MCF 10A (cell line): ENCODE measurements at regions not wholly inside any gene's neighbourhood (a gene's known extent, or its start where the extent isn't known, plus 50 kb on each side); places are given as distances from the start of the nearest gene placed in this dataset.
"Not testable (repeated sequence)": the region's sequence is repeated elsewhere in the genome, so short reads cannot be mapped to it uniquely, and the experiment has no call there.

Experiments used
- BruUV-seq: library from RNA; stranded (reverse); fragments of 400-500 nt; replicated peaks from 2 replicates; lab custom pipeline; 2021; lab: Mats Ljungman, UMichigan
- CTCF ChIA-PET: fragments of 300-600 bp; sonication (Branson Sonifier 250); formaldehyde crosslinking; extraction: SDS; loops from one replicate; lab custom pipeline; 2021; ENCODE audit warnings: antibody characterized with exemption, inconsistent platforms; lab: Yijun Ruan, JAX
- POLR2A ChIA-PET: fragments of 300-600, 350-650 bp; sonication (Branson Sonifier 250); formaldehyde crosslinking; extraction: SDS; loops from one replicate; lab custom pipeline; 2020; ENCODE audit warnings: antibody characterized with exemption, inconsistent platforms; lab: Yijun Ruan, JAX
- DNase-seq: peaks from one replicate; pipeline ENCODE4 v3.0.0-alpha.2; 2018; ENCODE audit not compliant: unreplicated experiment
- H3K27ac Mint-ChIP-seq: one replicate; pipeline ENCODE4 v1.8.0; 2022; ENCODE audit warnings: mild to moderate bottlenecking, low read depth, mixed read lengths; ENCODE audit not compliant: unreplicated experiment
- H3K27me3 Mint-ChIP-seq: one replicate; pipeline ENCODE4 v1.8.0; 2022; ENCODE audit warnings: mixed read lengths; ENCODE audit not compliant: insufficient read depth, unreplicated experiment
- H3K36me3 Mint-ChIP-seq: one replicate; pipeline ENCODE4 v1.8.0; 2022; ENCODE audit warnings: mild to moderate bottlenecking, moderate library complexity, mixed read lengths; ENCODE audit not compliant: insufficient read depth, unreplicated experiment
- H3K4me1 Mint-ChIP-seq: one replicate; pipeline ENCODE4 v1.8.0; 2022; ENCODE audit warnings: mixed read lengths; ENCODE audit not compliant: insufficient read depth, unreplicated experiment
- H3K4me3 Mint-ChIP-seq: one replicate; pipeline ENCODE4 v1.8.0; 2022; ENCODE audit warnings: mild to moderate bottlenecking, moderate library complexity, mixed read lengths; ENCODE audit not compliant: unreplicated experiment
- H3K9me3 Mint-ChIP-seq: one replicate; pipeline ENCODE4 v1.8.0; 2022; ENCODE audit warnings: mixed read lengths; ENCODE audit not compliant: unreplicated experiment
- intact Hi-C: fragments of 100-400 bp; cut with micrococcal nuclease; formaldehyde crosslinking; loops from 2 replicates; pipeline ENCODE4 v1.14.1; 2022
- TF ChIP-seq, protein P1 (sequence below): fragments of 200-600 bp; IDR thresholded peaks from one replicate; pipeline ENCODE4 v1.8.0; 2022; ENCODE audit warnings: antibody characterized with exemption, mild to moderate bottlenecking; ENCODE audit not compliant: unreplicated experiment

DNA sequence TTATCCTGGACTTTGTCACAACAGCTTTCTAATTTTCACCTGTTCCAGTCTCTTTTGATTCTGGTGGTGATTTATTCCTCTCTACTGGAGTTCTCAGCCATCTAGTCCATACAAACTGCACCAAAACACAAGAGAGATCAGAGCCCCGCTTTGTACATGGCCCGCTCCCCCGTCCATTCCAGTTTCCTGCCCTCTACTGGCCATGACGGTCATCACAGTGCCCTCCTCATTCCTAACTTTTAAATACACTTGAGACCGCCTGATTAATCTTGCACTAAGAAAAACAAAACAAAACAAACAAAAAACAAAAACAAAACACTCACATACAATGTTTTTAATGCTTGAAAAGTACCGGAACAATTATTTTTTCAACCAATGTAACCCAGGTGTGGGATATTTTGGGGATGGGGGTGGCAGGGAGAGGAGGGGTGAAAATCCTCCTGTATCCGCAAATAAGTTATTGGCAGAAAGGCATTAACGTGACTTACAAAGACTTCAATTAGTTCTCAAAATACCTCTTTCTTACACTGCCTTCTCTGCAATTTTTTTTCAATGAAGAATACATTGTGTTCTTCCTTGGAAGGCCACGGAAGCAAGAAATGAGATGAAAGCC, 84.8 kb upstream of the PAM start:
- peak; percentile 51 for DNase-seq
- H3K9me3 Mint-ChIP-seq, result no peaks in the 10 kb centered on the region
- no peak overlapping the region for H3K4me3 Mint-ChIP-seq
- intact Hi-C loops, result loop anchor here (1.0 kb wide), 1 partner anchor 87 kb away; no protein-coding TSS in a partner anchor
- H3K27ac Mint-ChIP-seq, result no peak overlapping the region
- ChIA-PET POLR2A (no interaction called here), CTCF (interaction anchor here (0.6 to 0.9 kb wide), 3 partner anchors 11 to 85 kb away, joined by 3 to 5 read pairs (median 4); no protein-coding TSS in a partner anchor)
- TF ChIP-seq, protein P1, sequence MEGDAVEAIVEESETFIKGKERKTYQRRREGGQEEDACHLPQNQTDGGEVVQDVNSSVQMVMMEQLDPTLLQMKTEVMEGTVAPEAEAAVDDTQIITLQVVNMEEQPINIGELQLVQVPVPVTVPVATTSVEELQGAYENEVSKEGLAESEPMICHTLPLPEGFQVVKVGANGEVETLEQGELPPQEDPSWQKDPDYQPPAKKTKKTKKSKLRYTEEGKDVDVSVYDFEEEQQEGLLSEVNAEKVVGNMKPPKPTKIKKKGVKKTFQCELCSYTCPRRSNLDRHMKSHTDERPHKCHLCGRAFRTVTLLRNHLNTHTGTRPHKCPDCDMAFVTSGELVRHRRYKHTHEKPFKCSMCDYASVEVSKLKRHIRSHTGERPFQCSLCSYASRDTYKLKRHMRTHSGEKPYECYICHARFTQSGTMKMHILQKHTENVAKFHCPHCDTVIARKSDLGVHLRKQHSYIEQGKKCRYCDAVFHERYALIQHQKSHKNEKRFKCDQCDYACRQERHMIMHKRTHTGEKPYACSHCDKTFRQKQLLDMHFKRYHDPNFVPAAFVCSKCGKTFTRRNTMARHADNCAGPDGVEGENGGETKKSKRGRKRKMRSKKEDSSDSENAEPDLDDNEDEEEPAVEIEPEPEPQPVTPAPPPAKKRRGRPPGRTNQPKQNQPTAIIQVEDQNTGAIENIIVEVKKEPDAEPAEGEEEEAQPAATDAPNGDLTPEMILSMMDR, result peak; percentile 53
- no TSS peak for BruUV-seq
- H3K27me3 Mint-ChIP-seq, result no peaks in the 10 kb centered on the region
- no peaks in the 10 kb centered on the region for H3K4me1 Mint-ChIP-seq
- no peaks in the 10 kb centered on the region for H3K36me3 Mint-ChIP-seq

DNA sequence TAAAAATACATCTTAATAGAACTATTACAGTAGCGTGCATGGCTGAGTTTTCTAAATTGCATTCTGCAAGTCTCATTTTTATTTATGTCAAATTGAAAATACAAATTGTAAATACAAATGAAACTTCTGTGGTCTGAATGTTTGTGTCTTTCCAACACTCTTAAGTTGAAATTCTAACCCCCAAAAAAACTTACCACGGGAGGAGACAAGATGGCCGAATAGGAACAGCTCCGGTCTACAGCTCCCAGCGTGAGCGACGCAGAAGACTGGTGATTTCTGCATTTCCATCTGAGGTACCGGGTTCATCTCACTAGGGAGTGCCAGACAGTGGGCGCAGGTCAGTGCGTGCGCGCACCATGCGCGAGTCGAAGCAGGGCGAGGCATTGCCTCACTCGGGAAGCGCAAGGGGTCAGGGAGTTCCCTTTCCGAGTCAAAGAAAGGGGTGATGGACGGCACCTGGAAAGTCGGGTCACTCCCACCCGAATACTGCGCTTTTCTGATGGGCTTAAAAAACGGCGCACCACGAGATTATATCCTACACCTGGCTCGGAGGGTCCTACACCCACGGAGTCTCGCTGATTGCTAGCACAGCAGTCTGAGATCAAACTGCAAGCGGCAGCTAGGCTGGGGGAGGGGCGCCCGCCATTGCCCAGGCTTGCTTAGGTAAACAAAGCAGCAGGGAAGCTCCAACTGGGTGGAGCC, 83.9 kb upstream of the PAM start:
- BruUV-seq, CTCF ChIA-PET: not testable (repeated sequence)

DNA sequence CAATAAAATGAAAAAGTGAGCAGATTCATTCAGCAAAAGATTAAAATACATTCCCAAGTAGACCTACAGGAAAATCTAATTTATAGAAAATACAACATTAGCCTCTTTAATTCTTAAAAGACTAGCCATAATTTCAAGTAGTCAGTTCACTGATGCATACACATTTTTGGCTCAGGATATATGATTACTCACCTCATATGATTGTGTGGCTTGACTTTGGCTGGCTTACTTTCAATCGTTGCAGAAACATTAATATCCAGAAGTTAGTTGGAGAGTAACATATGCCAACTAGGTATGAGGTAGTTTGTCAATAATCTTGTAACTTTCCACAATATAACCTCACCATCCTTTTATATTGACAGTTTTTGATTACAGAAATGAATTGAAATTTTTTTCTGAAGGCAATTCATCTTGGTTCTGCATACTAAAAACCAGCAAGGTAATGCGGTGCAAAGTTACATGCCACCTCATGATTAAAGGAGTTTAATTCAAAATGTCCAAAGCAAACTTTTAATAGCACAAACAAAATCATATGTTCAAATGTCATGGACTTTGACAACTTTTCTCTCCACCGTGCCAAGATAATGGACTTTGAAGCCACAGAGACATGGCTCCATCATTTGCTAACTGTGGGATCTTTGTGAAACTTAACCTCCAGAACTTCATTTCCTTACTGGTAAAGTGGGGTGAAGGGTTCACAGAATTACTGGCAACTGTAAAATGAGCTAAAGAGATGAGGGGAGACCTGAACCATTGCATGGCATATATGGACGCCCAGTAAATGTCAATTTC, 76.6 kb upstream of the PAM start:
- no peak overlapping the region for H3K27ac Mint-ChIP-seq
- POLR2A ChIA-PET, result interaction anchor here (1.2 kb wide), 1 partner anchor 78 kb away, joined by 4 read pairs; no protein-coding TSS in a partner anchor
- peak; percentile 51 for DNase-seq
- H3K27me3 Mint-ChIP-seq, result no peaks in the 10 kb centered on the region
- no peaks in the 10 kb centered on the region for H3K9me3 Mint-ChIP-seq
- no TSS peak for BruUV-seq
- intact Hi-C loops, result no loop called here
- H3K4me3 Mint-ChIP-seq, result no peak overlapping the region
- CTCF ChIA-PET, result interaction anchor here (0.7 to 1.3 kb wide), 4 partner anchors 29 to 362 kb away, joined by 3 read pairs; no protein-coding TSS in a partner anchor
- peaks cover 6% of the 10 kb centered on the region for H3K4me1 Mint-ChIP-seq
- TF ChIP-seq, protein P1, result no peak
- no peaks in the 10 kb centered on the region for H3K36me3 Mint-ChIP-seq

More for the DNA sequence above, 83.9 kb upstream of the PAM start:
- H3K27ac Mint-ChIP-seq, H3K27me3 Mint-ChIP-seq, H3K4me3 Mint-ChIP-seq, POLR2A ChIA-PET, DNase-seq, intact Hi-C loops, H3K36me3 Mint-ChIP-seq, H3K9me3 Mint-ChIP-seq, H3K4me1 Mint-ChIP-seq: not testable (repeated sequence)

DNA sequence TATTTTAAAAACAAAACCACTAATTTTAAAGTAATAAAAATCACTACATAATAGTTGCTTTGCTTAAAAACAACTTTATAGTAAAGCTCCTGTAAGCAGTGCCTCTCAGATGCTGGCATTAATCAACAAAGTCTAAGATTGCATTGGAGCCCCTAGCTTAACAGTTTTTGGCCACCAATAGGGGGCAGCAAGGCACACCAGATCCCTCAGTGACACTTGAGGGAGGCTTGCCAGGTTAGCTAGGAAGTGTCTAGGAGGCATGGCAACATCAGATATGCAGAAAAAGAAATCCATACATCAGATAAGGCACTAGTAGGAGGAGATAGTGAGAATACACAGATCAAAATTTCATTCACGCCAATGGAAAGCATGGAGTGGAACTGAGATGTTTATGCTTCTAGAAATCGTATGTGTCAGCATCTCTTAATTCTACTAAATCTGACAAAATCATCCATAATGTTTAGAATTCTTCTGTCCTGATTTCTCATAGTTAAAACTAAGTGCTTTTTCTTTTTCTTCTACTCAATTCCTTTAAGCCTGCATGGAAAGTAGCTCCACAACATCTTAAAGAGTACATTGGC, 73.6 kb upstream of the PAM start:
- TF ChIP-seq, protein P1, result peak; percentile 75
- no peaks in the 10 kb centered on the region for H3K27me3 Mint-ChIP-seq
- H3K27ac Mint-ChIP-seq, result no peak overlapping the region
- H3K4me3 Mint-ChIP-seq, result no peak overlapping the region
- ChIA-PET POLR2A (interaction anchor here (0.7 to 2.3 kb wide), 6 partner anchors 34 to 439 kb away, joined by 3 to 12 read pairs (median 4); partner anchors contain the start of genes GIN1, PAM and PPIP5K2), CTCF (interaction anchor here (0.5 to 3.5 kb wide), 58 partner anchors 9 to 478 kb away, joined by 3 to 29 read pairs (median 4); partner anchors contain the start of gene PAM)
- intact Hi-C loops, result loop anchor here (1.0 to 5.0 kb wide), 7 partner anchors 74 to 456 kb away; partner anchors contain the start of gene PAM
- DNase-seq, result peak; percentile 86
- peaks cover 6% of the 10 kb centered on the region for H3K4me1 Mint-ChIP-seq
- no TSS peak for BruUV-seq
- no peaks in the 10 kb centered on the region for H3K36me3 Mint-ChIP-seq
- no peaks in the 10 kb centered on the region for H3K9me3 Mint-ChIP-seq
